ENCODE measurements at regions not wholly inside any gene's neighbourhood (a gene's known extent, or its start where the extent isn't known, plus 50 kb on each side); places are given as distances from the start of the nearest gene placed in this dataset.

DNA sequence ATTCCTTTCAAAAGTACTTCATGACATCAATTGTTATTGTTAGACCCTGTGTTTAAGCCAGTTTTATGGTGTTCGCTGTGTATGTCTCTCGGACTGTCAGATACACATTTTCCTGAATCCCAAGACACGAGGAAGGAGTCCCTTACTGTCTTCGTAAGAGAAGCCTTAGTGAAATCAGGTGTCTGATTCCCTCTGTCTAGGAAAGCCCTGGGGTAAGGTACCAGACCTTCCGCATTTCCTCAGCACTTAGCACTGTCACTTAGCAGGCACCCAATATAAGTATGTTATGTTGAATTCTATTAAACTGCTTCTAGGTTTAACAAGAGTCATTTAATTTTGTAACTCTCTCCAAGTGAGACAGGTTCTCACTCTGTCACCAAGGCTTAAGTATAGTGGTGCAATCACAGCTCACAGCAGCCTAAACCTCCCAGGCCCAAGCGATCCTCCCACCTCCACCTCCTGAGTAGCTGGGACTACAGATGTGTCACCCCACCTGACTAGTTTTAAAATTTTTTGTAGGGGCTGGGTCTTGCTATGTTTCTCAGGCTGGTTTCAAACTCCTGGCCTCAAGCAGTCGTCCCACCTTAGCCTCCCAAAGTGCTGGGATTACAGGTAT is 111.0 kb downstream of the BBS10 start:
- Mint-ChIP-seq H3K36me3 (ENCODE audit: low read depth) (no peaks in the 10 kb centered on the region), H3K4me1 (ENCODE audit: low read depth) (no peaks in the 10 kb centered on the region), H3K4me3 (no peak overlapping the region), H3K9me3 (ENCODE audit: insufficient read depth) (no peaks in the 10 kb centered on the region), H3K27ac (no peak overlapping the region), H3K27me3 (ENCODE audit: low read depth) (no peaks in the 10 kb centered on the region)
- DNase-seq (no peak), ATAC-seq (no peak)
- CTCF ChIA-PET, result no interaction called here
- POLR2A ChIA-PET, result no interaction called here

GRCh38 chr12:76236640-76237039 is 111.6 kb downstream of the BBS10 start:
- Mint-ChIP-seq H3K4me3 (no peak overlapping the region), H3K9me3 (ENCODE audit: insufficient read depth) (no peaks in the 10 kb centered on the region), H3K27ac (no peak overlapping the region), H3K27me3 (ENCODE audit: low read depth) (no peaks in the 10 kb centered on the region), H3K4me1 (ENCODE audit: low read depth) (no peaks in the 10 kb centered on the region), H3K36me3 (ENCODE audit: low read depth) (no peaks in the 10 kb centered on the region)
- no peak for DNase-seq
- POLR2A ChIA-PET, result no interaction called here
- no peak for ATAC-seq
- CTCF ChIA-PET, result no interaction called here

GRCh38 chr12:76234741-76235140 is 113.5 kb downstream of the BBS10 start:
- no peak overlapping the region for H3K27ac Mint-ChIP-seq
- ChIA-PET POLR2A (no interaction called here), CTCF (no interaction called here)
- H3K4me3 Mint-ChIP-seq, result no peak overlapping the region
- H3K4me1 Mint-ChIP-seq (ENCODE audit: low read depth), result no peaks in the 10 kb centered on the region
- no peak for ATAC-seq
- no peaks in the 10 kb centered on the region for H3K9me3 Mint-ChIP-seq (ENCODE audit: insufficient read depth)
- no peak for DNase-seq
- H3K36me3 Mint-ChIP-seq (ENCODE audit: low read depth), result no peaks in the 10 kb centered on the region
- no peaks in the 10 kb centered on the region for H3K27me3 Mint-ChIP-seq (ENCODE audit: low read depth)

- CTCF ChIA-PET, result no interaction called here
- POLR2A ChIA-PET, result no interaction called here
- H3K4me3 Mint-ChIP-seq, result no peak overlapping the region
- H3K9me3 Mint-ChIP-seq (ENCODE audit: insufficient read depth), result no peaks in the 10 kb centered on the region
- H3K27me3 Mint-ChIP-seq (ENCODE audit: low read depth), result peaks cover 4% of the 10 kb centered on the region
- H3K36me3 Mint-ChIP-seq (ENCODE audit: low read depth), result no peaks in the 10 kb centered on the region
- DNase-seq, result no peak
- ATAC-seq, result no peak
- no peak overlapping the region for H3K27ac Mint-ChIP-seq
- no peaks in the 10 kb centered on the region for H3K4me1 Mint-ChIP-seq (ENCODE audit: low read depth)
These were observed 116.2 kb downstream of the BBS10 start for GRCh38 chr12:76232013-76232412.

- DNase-seq (no peak), ATAC-seq (no peak)
- Mint-ChIP-seq H3K4me3 (no peak overlapping the region), H3K36me3 (ENCODE audit: low read depth) (no peaks in the 10 kb centered on the region), H3K27me3 (ENCODE audit: low read depth) (peaks cover 6% of the 10 kb centered on the region), H3K27ac (no peak overlapping the region), H3K4me1 (ENCODE audit: low read depth) (no peaks in the 10 kb centered on the region), H3K9me3 (ENCODE audit: insufficient read depth) (no peaks in the 10 kb centered on the region)
- POLR2A ChIA-PET, result no interaction called here
- CTCF ChIA-PET, result no interaction called here
These were observed 121.3 kb downstream of the BBS10 start for GRCh38 chr12:76226956-76227355.

- no peak overlapping the region for H3K27ac Mint-ChIP-seq
- no peak for DNase-seq
- no peak overlapping the region for H3K4me3 Mint-ChIP-seq
- ChIA-PET CTCF (no interaction called here), POLR2A (no interaction called here)
- ATAC-seq, result no peak
- H3K4me1 Mint-ChIP-seq (ENCODE audit: low read depth), result no peaks in the 10 kb centered on the region
- H3K36me3 Mint-ChIP-seq (ENCODE audit: low read depth), result no peaks in the 10 kb centered on the region
- H3K9me3 Mint-ChIP-seq (ENCODE audit: insufficient read depth), result no peaks in the 10 kb centered on the region
- peaks cover 6% of the 10 kb centered on the region for H3K27me3 Mint-ChIP-seq (ENCODE audit: low read depth)
These were observed 121.8 kb downstream of the BBS10 start for GRCh38 chr12:76226397-76226796.

DNA sequence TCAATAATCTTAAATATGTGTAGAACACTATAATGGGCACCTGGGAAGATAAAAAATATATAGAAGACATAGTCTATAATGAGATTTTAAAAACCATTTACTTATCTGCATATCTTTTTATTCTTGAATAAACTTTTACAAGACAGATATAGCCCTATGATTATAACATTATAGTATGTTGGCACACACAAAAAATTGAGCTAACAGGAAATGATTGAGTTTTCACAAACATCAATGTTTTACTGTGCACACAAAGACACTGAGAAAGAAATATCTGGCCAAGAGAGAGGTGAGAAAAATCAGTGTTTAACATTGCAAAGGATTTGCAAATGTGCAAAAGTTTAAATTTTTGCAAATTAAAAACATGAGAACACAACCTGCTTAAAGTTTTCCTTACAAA is 124.3 kb downstream of the BBS10 start:
- no peak overlapping the region for H3K4me3 Mint-ChIP-seq

DNA sequence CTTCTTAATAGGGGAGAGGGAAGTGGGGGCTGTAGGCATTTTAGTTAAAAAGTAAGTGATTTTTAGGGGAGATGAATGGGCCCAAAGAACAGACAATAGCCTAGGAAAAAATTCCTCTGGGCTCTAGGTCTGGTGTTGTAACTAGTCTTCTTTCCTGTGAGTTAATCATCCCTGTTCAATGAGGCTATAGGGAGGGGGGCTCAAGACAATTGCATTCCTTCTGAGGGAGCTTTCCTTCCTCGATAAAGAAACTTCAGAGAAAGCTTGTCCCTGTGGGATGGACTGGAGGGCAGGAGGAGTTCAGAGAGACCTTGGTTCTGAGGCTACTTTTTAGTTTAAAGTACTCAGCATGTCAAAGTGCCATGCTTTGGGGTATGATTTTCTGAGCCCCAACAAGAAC is 127.2 kb downstream of the BBS10 start:
- POLR2A ChIA-PET, result no interaction called here
- ATAC-seq (no peak), DNase-seq (no peak)
- H3K4me3 Mint-ChIP-seq, result no peak overlapping the region
- H3K27ac Mint-ChIP-seq, result no peak overlapping the region
- no peaks in the 10 kb centered on the region for H3K36me3 Mint-ChIP-seq (ENCODE audit: low read depth)
- CTCF ChIA-PET, result no interaction called here
- H3K9me3 Mint-ChIP-seq (ENCODE audit: insufficient read depth), result no peaks in the 10 kb centered on the region
- H3K4me1 Mint-ChIP-seq (ENCODE audit: low read depth), result no peaks in the 10 kb centered on the region
- H3K27me3 Mint-ChIP-seq (ENCODE audit: low read depth), result peaks cover 3% of the 10 kb centered on the region

More for the DNA sequence above, 124.3 kb downstream of the BBS10 start:
- DNase-seq (no peak), ATAC-seq (no peak)
- CTCF ChIA-PET, result no interaction called here
- POLR2A ChIA-PET, result no interaction called here
- Mint-ChIP-seq H3K27ac (no peak overlapping the region), H3K9me3 (ENCODE audit: insufficient read depth) (no peaks in the 10 kb centered on the region), H3K27me3 (ENCODE audit: low read depth) (peaks cover 3% of the 10 kb centered on the region), H3K36me3 (ENCODE audit: low read depth) (no peaks in the 10 kb centered on the region), H3K4me1 (ENCODE audit: low read depth) (no peaks in the 10 kb centered on the region)

DNA sequence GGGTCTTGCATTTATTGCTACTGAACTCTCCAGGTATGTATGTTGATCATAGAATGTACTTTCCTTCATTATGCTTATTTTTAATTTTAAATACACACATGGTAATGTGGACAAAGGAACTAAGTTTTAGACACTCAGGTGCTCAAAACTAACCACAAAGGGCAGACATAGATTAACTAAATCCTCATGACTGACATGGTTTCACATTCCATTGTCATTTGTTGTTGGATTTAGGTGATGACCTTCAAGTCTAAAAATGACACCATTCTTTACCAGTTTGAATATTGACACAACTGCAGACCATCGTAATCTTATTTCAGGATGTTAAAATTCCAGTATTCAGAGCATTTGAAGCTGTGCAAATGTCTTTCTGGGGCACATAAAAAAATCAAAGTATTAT is 128.4 kb downstream of the BBS10 start:
- DNase-seq, result no peak
- ChIA-PET CTCF (no interaction called here), POLR2A (no interaction called here)
- Mint-ChIP-seq H3K36me3 (ENCODE audit: low read depth) (no peaks in the 10 kb centered on the region), H3K27me3 (ENCODE audit: low read depth) (peaks cover 3% of the 10 kb centered on the region), H3K27ac (no peak overlapping the region), H3K4me3 (no peak overlapping the region), H3K9me3 (ENCODE audit: insufficient read depth) (no peaks in the 10 kb centered on the region), H3K4me1 (ENCODE audit: low read depth) (no peaks in the 10 kb centered on the region)
- ATAC-seq, result no peak

DNA sequence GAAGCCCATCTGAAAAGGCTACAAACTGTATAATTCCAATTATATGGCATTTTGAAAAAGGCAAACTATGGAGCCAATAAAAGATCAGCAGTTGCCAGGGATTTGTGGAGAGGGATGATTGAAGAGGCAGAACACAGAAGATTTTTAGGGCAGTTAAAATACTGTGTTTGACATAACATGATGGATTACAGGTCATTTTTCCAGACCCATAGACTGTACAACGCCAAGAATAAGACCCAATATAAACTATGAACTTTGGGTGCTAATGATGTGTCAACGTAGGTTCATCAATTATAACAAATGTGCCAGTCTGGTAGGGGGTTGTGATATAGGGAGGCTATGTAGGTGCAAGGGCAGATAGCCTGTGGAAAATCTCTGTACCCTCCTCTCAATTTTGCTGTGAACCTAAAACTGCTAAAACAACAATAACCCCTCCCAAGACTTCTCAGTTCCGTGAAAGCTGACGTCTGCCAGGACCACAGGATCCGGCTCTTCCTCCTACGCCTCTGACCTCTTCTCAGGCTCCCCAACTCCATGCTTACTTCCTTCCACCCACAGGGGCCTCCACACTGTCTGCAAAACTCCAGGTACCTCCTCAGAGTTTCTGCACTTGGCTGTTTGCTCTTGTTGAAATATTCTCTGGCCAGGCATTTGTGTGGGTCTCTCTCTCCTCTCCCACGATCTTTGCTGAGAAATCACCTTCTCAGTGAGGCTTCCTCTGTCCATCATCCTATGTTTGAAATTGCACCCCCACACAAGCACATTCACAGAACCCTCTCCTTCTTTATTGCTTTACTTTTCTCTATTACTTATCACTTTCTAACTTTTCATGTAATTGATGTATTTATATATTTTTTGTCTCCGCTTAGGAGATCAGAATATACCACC is 131.4 kb downstream of the BBS10 start:
- Mint-ChIP-seq H3K4me3 (no peak overlapping the region), H3K27me3 (ENCODE audit: low read depth) (peaks cover 3% of the 10 kb centered on the region), H3K36me3 (ENCODE audit: low read depth) (no peaks in the 10 kb centered on the region), H3K4me1 (ENCODE audit: low read depth) (no peaks in the 10 kb centered on the region), H3K27ac (no peak overlapping the region), H3K9me3 (ENCODE audit: insufficient read depth) (no peaks in the 10 kb centered on the region)
- CTCF ChIA-PET, result no interaction called here
- POLR2A ChIA-PET, result no interaction called here
- ATAC-seq (no peak), DNase-seq (no peak)

- no peaks in the 10 kb centered on the region for H3K36me3 Mint-ChIP-seq (ENCODE audit: low read depth)
- ChIA-PET POLR2A (no interaction called here), CTCF (no interaction called here)
- no peak overlapping the region for H3K27ac Mint-ChIP-seq
- H3K27me3 Mint-ChIP-seq (ENCODE audit: low read depth), result peaks cover 23% of the 10 kb centered on the region
- H3K9me3 Mint-ChIP-seq (ENCODE audit: insufficient read depth), result no peaks in the 10 kb centered on the region
- no peaks in the 10 kb centered on the region for H3K4me1 Mint-ChIP-seq (ENCODE audit: low read depth)
- H3K4me3 Mint-ChIP-seq, result no peak overlapping the region
- ATAC-seq (no peak), DNase-seq (no peak)
These were observed 123.6 kb upstream of the NAP1L1 start for GRCh38 chr12:76208129-76208528.

DNA sequence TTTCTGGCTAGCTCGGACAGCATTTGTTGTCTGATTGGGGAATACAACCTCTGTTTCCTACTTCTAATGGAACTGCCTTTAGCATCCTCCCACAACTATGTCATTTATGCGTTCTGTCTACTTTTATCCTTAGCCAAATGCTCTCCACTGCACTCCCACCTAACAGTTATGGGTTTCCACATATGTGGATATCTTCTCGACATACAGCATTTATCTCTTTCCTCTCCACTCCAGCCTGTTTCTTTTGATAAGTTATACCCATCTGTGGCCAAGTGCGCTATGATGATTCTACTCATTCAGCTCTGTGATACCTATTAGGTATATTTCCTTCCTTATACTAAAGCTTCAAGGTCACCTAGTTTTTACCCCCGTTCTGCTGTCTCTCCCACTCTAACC is 122.2 kb upstream of the NAP1L1 start:
- H3K36me3 Mint-ChIP-seq (ENCODE audit: low read depth), result no peaks in the 10 kb centered on the region
- H3K27ac Mint-ChIP-seq, result no peak overlapping the region
- ATAC-seq (no peak), DNase-seq (no peak)
- ChIA-PET CTCF (no interaction called here), POLR2A (no interaction called here)
- H3K4me1 Mint-ChIP-seq (ENCODE audit: low read depth), result peaks cover 6% of the 10 kb centered on the region
- H3K9me3 Mint-ChIP-seq (ENCODE audit: insufficient read depth), result no peaks in the 10 kb centered on the region
- peaks cover 23% of the 10 kb centered on the region for H3K27me3 Mint-ChIP-seq (ENCODE audit: low read depth)
- no peak overlapping the region for H3K4me3 Mint-ChIP-seq
